CD4-positive, alpha-beta memory T cell (primary cell): ENCODE measurements at regions not wholly inside any gene's neighbourhood (a gene's known extent, or its start where the extent isn't known, plus 50 kb on each side); places are given as distances from the start of the nearest gene placed in this dataset.

ENCODE experiments used
- CTCF ChIA-PET: fragments of 350-600 bp; sonication (Branson Sonifier 250); formaldehyde crosslinking; loops from one replicate; lab custom pipeline; 2021; ENCODE audit warnings: inconsistent platforms; ENCODE audit not compliant: partially characterized antibody; lab: Charles Lee
- POLR2A ChIA-PET: fragments of 350-600 bp; sonication (Branson Sonifier 250); formaldehyde crosslinking; loops from one replicate; lab custom pipeline; 2021; ENCODE audit not compliant: partially characterized antibody; lab: Charles Lee
- DNase-seq, 5 donors: peaks; one replicate each; pipeline versions ENCODE4 v3.0.0 to v3.0.0-alpha.2; 2020 to 2022; ENCODE audit warnings: mixed read lengths in 1 of 5
- H3K27ac ChIP-seq: one replicate; pipeline ENCODE4 v1.7.0; 2013; ENCODE audit warnings: low read depth, low read length
- H3K27me3 ChIP-seq: 2 replicates; pipeline ENCODE4 v1.7.0; 2013; ENCODE audit warnings: mild to moderate bottlenecking, low read length, moderate library complexity; ENCODE audit not compliant: insufficient read depth
- H3K36me3 ChIP-seq: 2 replicates; pipeline ENCODE4 v1.7.0; 2013; ENCODE audit warnings: mild to moderate bottlenecking, low read length, moderate library complexity; ENCODE audit not compliant: insufficient read depth
- H3K4me1 ChIP-seq: 2 replicates; pipeline ENCODE4 v1.7.0; 2013; ENCODE audit warnings: mild to moderate bottlenecking, low read length, moderate library complexity; ENCODE audit not compliant: insufficient read depth
- H3K4me3 ChIP-seq, 2 donors: one replicate each; pipeline ENCODE4 v1.7.0; 2013; ENCODE audit warnings: low read length in 2 of 2, mild to moderate bottlenecking in 1 of 2
- H3K9me3 ChIP-seq, 2 donors: one replicate each; pipeline ENCODE4 v1.7.0; 2013; ENCODE audit warnings: low read length in 2 of 2, control low read depth in 1 of 2; ENCODE audit not compliant: control insufficient read depth in 1 of 2
- H3K27ac Mint-ChIP-seq, 7 donors: one replicate each; pipeline ENCODE4 v1.8.0; 2020 to 2021; ENCODE audit warnings: mixed read lengths in 7 of 7, mild to moderate bottlenecking in 6 of 7, inconsistent platforms in 3 of 7, moderate library complexity in 3 of 7
- H3K27me3 Mint-ChIP-seq, 2 donors: one replicate each; pipeline ENCODE4 v1.8.0; 2020 to 2021; ENCODE audit warnings: mixed read lengths in 2 of 2
- H3K36me3 Mint-ChIP-seq, 2 donors: one replicate each; pipeline ENCODE4 v1.8.0; 2020 to 2021; ENCODE audit warnings: mixed read lengths in 2 of 2, inconsistent platforms in 1 of 2, mild to moderate bottlenecking in 1 of 2
- H3K4me1 Mint-ChIP-seq, 4 donors: one replicate each; pipeline ENCODE4 v1.8.0; 2020 to 2021; ENCODE audit warnings: mixed read lengths in 4 of 4, mild to moderate bottlenecking in 1 of 4
- H3K4me3 Mint-ChIP-seq, 8 donors: one replicate each; pipeline ENCODE4 v1.8.0; 2020 to 2021; ENCODE audit warnings: mixed read lengths in 8 of 8, mild to moderate bottlenecking in 7 of 8, moderate library complexity in 6 of 8, inconsistent platforms in 3 of 8
- H3K9me3 Mint-ChIP-seq, 8 donors: one replicate each; pipeline ENCODE4 v1.8.0; 2020 to 2021; ENCODE audit warnings: mixed read lengths in 8 of 8, mild to moderate bottlenecking in 5 of 8, inconsistent platforms in 3 of 8, moderate library complexity in 1 of 8
- intact Hi-C: fragments of 100-400 bp; cut with micrococcal nuclease; formaldehyde crosslinking; loops from one replicate; pipeline ENCODE4 v1.15.1; 2023

GRCh38 chr9:36763778-36764177, 191.1 kb downstream of the MELK start:
- H3K4me1 Mint-ChIP-seq = peaks cover 0 to 2% (median under 1%) of the 10 kb centered on the region in 4 donors
- H3K27ac Mint-ChIP-seq = no peak overlapping the region
- Histone ChIP-seq H3K4me3 (no peak overlapping the region), H3K27me3 (no peaks in the 10 kb centered on the region), H3K36me3 (no peaks in the 10 kb centered on the region), H3K4me1 (peaks cover 7% of the 10 kb centered on the region), H3K9me3 (no peaks in the 10 kb centered on the region), H3K27ac (no peak overlapping the region)
- CTCF ChIA-PET = no interaction called here
- no peaks in the 10 kb centered on the region for H3K9me3 Mint-ChIP-seq
- no peak for DNase-seq
- intact Hi-C loops = no loop called here
- no peaks in the 10 kb centered on the region for H3K36me3 Mint-ChIP-seq
- peaks cover 10% of the 10 kb centered on the region in 2 donors for H3K27me3 Mint-ChIP-seq
- POLR2A ChIA-PET = no interaction called here
- no peak overlapping the region for H3K4me3 Mint-ChIP-seq

DNA sequence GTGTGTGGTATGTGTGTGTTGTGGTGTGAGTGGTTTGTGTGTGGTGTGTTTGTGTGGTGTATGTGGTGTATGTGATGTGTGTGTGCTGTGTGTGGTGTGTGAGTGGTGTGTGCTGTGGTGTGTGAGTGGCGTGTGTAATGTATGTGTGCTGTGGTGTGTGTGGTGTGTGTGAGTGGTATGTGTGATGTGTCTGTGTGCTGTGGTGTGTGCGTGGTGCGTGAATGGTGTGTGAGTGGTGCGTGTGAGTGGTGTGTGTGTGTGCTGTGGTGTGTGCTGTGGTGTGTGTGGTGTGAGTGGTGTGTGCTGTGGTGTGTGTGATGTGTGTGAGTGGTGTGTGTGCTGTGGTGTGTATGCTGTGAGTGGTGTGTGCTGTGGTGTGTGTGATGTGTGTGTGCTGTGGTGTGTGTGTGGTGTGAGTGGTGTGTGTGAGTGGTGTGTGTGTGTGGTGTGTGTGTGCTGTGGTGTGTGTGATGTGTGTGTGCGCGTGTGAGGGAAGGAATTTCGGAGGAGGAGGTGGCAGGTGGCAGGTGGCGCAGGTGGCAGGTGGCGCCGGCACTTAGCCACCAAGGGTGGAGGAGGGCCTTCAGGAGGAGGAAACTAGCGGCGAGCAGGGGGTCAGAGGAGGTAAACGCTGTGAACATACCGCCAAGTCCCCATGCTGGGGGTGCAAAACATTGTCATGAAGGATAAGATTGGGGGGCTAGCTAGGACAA, 191.8 kb downstream of the MELK start:
- no peak overlapping the region for H3K27ac ChIP-seq
- H3K4me3 ChIP-seq = no peak overlapping the region
- H3K4me1 ChIP-seq = peaks cover 7% of the 10 kb centered on the region
- ChIA-PET CTCF (no interaction called here), POLR2A (interaction anchor here (1.2 kb wide), 1 partner anchor 276 kb away, joined by 3 read pairs; no protein-coding TSS in a partner anchor)
- H3K27me3 Mint-ChIP-seq = peaks cover 8 to 10% of the 10 kb centered on the region in 2 donors
- peaks cover 0 to 2% (median under 1%) of the 10 kb centered on the region in 4 donors for H3K4me1 Mint-ChIP-seq
- no peak overlapping the region for H3K27ac Mint-ChIP-seq
- no peaks in the 10 kb centered on the region for H3K36me3 Mint-ChIP-seq
- H3K27me3 ChIP-seq = no peaks in the 10 kb centered on the region
- no peaks in the 10 kb centered on the region for H3K9me3 ChIP-seq
- DNase-seq = no peak
- H3K36me3 ChIP-seq = no peaks in the 10 kb centered on the region
- no peaks in the 10 kb centered on the region for H3K9me3 Mint-ChIP-seq
- no peak overlapping the region for H3K4me3 Mint-ChIP-seq
- intact Hi-C loops = no loop called here

GRCh38 chr9:36765077-36765390, 192.3 kb downstream of the MELK start:
- DNase-seq = no peak
- Histone ChIP-seq H3K27ac (no peak overlapping the region), H3K4me3 (peak overlapping the region in 1 of 2 donors; percentile 42), H3K9me3 (no peaks in the 10 kb centered on the region), H3K4me1 (peaks cover 7% of the 10 kb centered on the region), H3K36me3 (no peaks in the 10 kb centered on the region), H3K27me3 (no peaks in the 10 kb centered on the region)
- H3K36me3 Mint-ChIP-seq = no peaks in the 10 kb centered on the region
- no peak overlapping the region for H3K27ac Mint-ChIP-seq
- ChIA-PET CTCF (no interaction called here), POLR2A (interaction anchor here (1.2 kb wide), 1 partner anchor 277 kb away, joined by 3 read pairs; no protein-coding TSS in a partner anchor)
- peaks cover 0 to 2% (median under 1%) of the 10 kb centered on the region in 4 donors for H3K4me1 Mint-ChIP-seq
- no peaks in the 10 kb centered on the region for H3K9me3 Mint-ChIP-seq
- peaks cover 6 to 7% of the 10 kb centered on the region in 2 donors for H3K27me3 Mint-ChIP-seq
- intact Hi-C loops = no loop called here
- H3K4me3 Mint-ChIP-seq = no peak overlapping the region

- Histone ChIP-seq H3K27ac (peak overlapping the region; percentile 28), H3K4me3 (peak overlapping the region; percentile 42 to 88), H3K27me3 (no peaks in the 10 kb centered on the region), H3K36me3 (no peaks in the 10 kb centered on the region), H3K4me1 (peaks cover 7% of the 10 kb centered on the region), H3K9me3 (no peaks in the 10 kb centered on the region)
- peaks cover 0 to 2% (median under 1%) of the 10 kb centered on the region in 4 donors for H3K4me1 Mint-ChIP-seq
- no peaks in the 10 kb centered on the region for H3K36me3 Mint-ChIP-seq
- H3K4me3 Mint-ChIP-seq = no peak overlapping the region
- peak; percentile 90 to 93 (median 92) for DNase-seq
- ChIA-PET CTCF (interaction anchor here (1.2 kb wide), 1 partner anchor 9 kb away, joined by 3 read pairs; no protein-coding TSS in a partner anchor), POLR2A (interaction anchor here (0.6 to 1.2 kb wide), 4 partner anchors 16 to 720 kb away, joined by 3 to 5 read pairs (median 3); partner anchors contain the start of genes POLR1E and ZCCHC7)
- peaks cover 4% of the 10 kb centered on the region in 2 donors for H3K27me3 Mint-ChIP-seq
- intact Hi-C loops = no loop called here
- peak overlapping the region in 2 of 7 donors; percentile 54 to 73 for H3K27ac Mint-ChIP-seq
- no peaks in the 10 kb centered on the region for H3K9me3 Mint-ChIP-seq
These were observed 193.0 kb downstream of the MELK start for GRCh38 chr9:36765468-36766341.

- Histone ChIP-seq H3K4me1 (peaks cover 7% of the 10 kb centered on the region), H3K36me3 (no peaks in the 10 kb centered on the region), H3K4me3 (no peak overlapping the region), H3K27ac (no peak overlapping the region), H3K27me3 (no peaks in the 10 kb centered on the region), H3K9me3 (no peaks in the 10 kb centered on the region)
- no peaks in the 10 kb centered on the region for H3K9me3 Mint-ChIP-seq
- no peak overlapping the region for H3K4me3 Mint-ChIP-seq
- ChIA-PET POLR2A (no interaction called here), CTCF (no interaction called here)
- H3K4me1 Mint-ChIP-seq = peaks cover 0 to 4% (median under 1%) of the 10 kb centered on the region in 4 donors
- no peak overlapping the region for H3K27ac Mint-ChIP-seq
- peaks cover 11 to 14% of the 10 kb centered on the region in 2 donors for H3K27me3 Mint-ChIP-seq
- intact Hi-C loops = no loop called here
- no peak for DNase-seq
- H3K36me3 Mint-ChIP-seq = no peaks in the 10 kb centered on the region
These were observed 196.0 kb downstream of the MELK start for GRCh38 chr9:36768677-36769076.

- no peak overlapping the region for H3K27ac ChIP-seq
- H3K4me1 ChIP-seq = peaks cover 7% of the 10 kb centered on the region
- peaks cover 0 to 4% (median under 1%) of the 10 kb centered on the region in 4 donors for H3K4me1 Mint-ChIP-seq
- no peaks in the 10 kb centered on the region for H3K36me3 Mint-ChIP-seq
- intact Hi-C loops = no loop called here
- peaks cover 13 to 17% of the 10 kb centered on the region in 2 donors for H3K27me3 Mint-ChIP-seq
- ChIA-PET CTCF (no interaction called here), POLR2A (no interaction called here)
- H3K4me3 ChIP-seq = no peak overlapping the region
- no peaks in the 10 kb centered on the region for H3K27me3 ChIP-seq
- H3K27ac Mint-ChIP-seq = peak overlapping the region in 1 of 7 donors; percentile 71
- DNase-seq = no peak
- no peaks in the 10 kb centered on the region for H3K36me3 ChIP-seq
- no peak overlapping the region for H3K4me3 Mint-ChIP-seq
- peaks cover 0 to 3% (median 0%) of the 10 kb centered on the region in 8 donors for H3K9me3 Mint-ChIP-seq
- H3K9me3 ChIP-seq = no peaks in the 10 kb centered on the region
These were observed 197.3 kb downstream of the MELK start for GRCh38 chr9:36770025-36770424.
